Keratinocyte (primary cell): ENCODE measurements at regions not wholly inside any gene's neighbourhood (a gene's known extent, or its start where the extent isn't known, plus 50 kb on each side); places are given as distances from the start of the nearest gene placed in this dataset.
"Not testable (repeated sequence)": the region's sequence is repeated elsewhere in the genome, so short reads cannot be mapped to it uniquely, and the experiment has no call there.

ENCODE experiments used
- DNase-seq: peaks from one replicate; pipeline ENCODE4 v3.0.0-alpha.2; 2011; ENCODE audit warnings: low read depth, missing footprints, low spot score
- FAIRE-seq: peaks from 2 replicates; lab custom pipeline; 2011; peaks lifted over from hg19 to GRCh38; lab: Jason Lieb, UNC
- H2AFZ ChIP-seq: 2 replicates; pipeline ENCODE4 v1.6.0; 2012; ENCODE audit warnings: low read length, control low read depth, inconsistent platforms; ENCODE audit not compliant: control insufficient read depth
- H3K27ac ChIP-seq: 2 replicates; pipeline ENCODE4 v1.5.1; 2011; ENCODE audit warnings: low read length; ENCODE audit not compliant: control insufficient read depth, insufficient read depth
- H3K27me3 ChIP-seq: 3 replicates; pipeline ENCODE4 v1.6.0; 2011; ENCODE audit warnings: low read length; ENCODE audit not compliant: control insufficient read depth, insufficient read depth; ENCODE audit errors: extremely low read depth
- H3K36me3 ChIP-seq, 2 experiments: 2 replicates in 1 of 2; 3 replicates in 1 of 2; pipeline ENCODE4 v1.5.1; 2011; ENCODE audit warnings: low read length in 2 of 2, mild to moderate bottlenecking in 1 of 2; ENCODE audit not compliant: control insufficient read depth in 2 of 2, insufficient read depth in 2 of 2; ENCODE audit errors: extremely low read depth in 1 of 2
- H3K4me1 ChIP-seq: 3 replicates; pipeline ENCODE4 v1.5.1; 2011; ENCODE audit warnings: low read length; ENCODE audit not compliant: control insufficient read depth, insufficient read depth; ENCODE audit errors: extremely low read depth
- H3K4me2 ChIP-seq: 3 replicates; pipeline ENCODE4 v1.6.0; 2011; ENCODE audit warnings: low read depth, low read length; ENCODE audit not compliant: control insufficient read depth, insufficient read depth; ENCODE audit errors: extremely low read depth
- H3K4me3 ChIP-seq, 3 experiments: fragments of 200-600 bp in 1 of 3; sonication (generic) in 1 of 3; 2 replicates in 2 of 3; 3 replicates in 1 of 3; pipeline ENCODE4 v1.5.1; 2011 to 2016; ENCODE audit warnings: low read length in 3 of 3, mild to moderate bottlenecking in 3 of 3, control low read depth in 2 of 3, inconsistent platforms in 1 of 3, low read depth in 1 of 3, mixed read lengths in 1 of 3, mixed run types in 1 of 3, moderate library complexity in 1 of 3; ENCODE audit not compliant: control insufficient read depth in 2 of 3, insufficient read depth in 2 of 3; ENCODE audit errors: extremely low read depth in 1 of 3
- H3K79me2 ChIP-seq: 2 replicates; pipeline ENCODE4 v1.6.0; 2012; ENCODE audit warnings: low read length; ENCODE audit not compliant: control insufficient read depth, insufficient read depth
- H3K9ac ChIP-seq: 3 replicates; pipeline ENCODE4 v1.6.0; 2011; ENCODE audit warnings: low read length; ENCODE audit not compliant: control insufficient read depth, insufficient read depth; ENCODE audit errors: extremely low read depth
- H3K9me1 ChIP-seq: 3 replicates; pipeline ENCODE4 v1.6.0; 2011; ENCODE audit warnings: low read length; ENCODE audit not compliant: control insufficient read depth, insufficient read depth; ENCODE audit errors: extremely low read depth
- H3K9me3 ChIP-seq: 2 replicates; pipeline ENCODE4 v1.5.1; 2012; ENCODE audit warnings: low read depth, low read length; ENCODE audit not compliant: control insufficient read depth
- H4K20me1 ChIP-seq: 3 replicates; pipeline ENCODE4 v1.6.0; 2011; ENCODE audit warnings: low read length; ENCODE audit not compliant: control insufficient read depth, insufficient read depth; ENCODE audit errors: extremely low read depth
- EZH2 ChIP-seq: IDR thresholded peaks from one replicate; pipeline ENCODE4 v1.6.1; 2012; ENCODE audit warnings: inconsistent platforms, mild to moderate bottlenecking, low read length, moderate library complexity
- dilution Hi-C: fragments of 300-500 bp; cut with MboI; formaldehyde crosslinking; loops from one replicate; pipeline ENCODE4 v1.7.0; 2020; ENCODE audit warnings: low sequenced_read_pairs; ENCODE audit not compliant: extremely low pct_ligation_motif_present
- TF ChIP-seq, protein P1 (sequence below), 3 experiments: IDR thresholded peaks in 1 of 3; conservative IDR thresholded peaks in 1 of 3; optimal IDR thresholded peaks in 1 of 3; 2 replicates in 2 of 3; 3 replicates in 1 of 3; pipeline versions ENCODE3 to v1.5.1; 2011; ENCODE audit warnings: low read length in 3 of 3, mild to moderate bottlenecking in 3 of 3, moderate library complexity in 2 of 3, control low read depth in 1 of 3, inconsistent platforms in 1 of 3; ENCODE audit not compliant: insufficient read depth in 2 of 3; ENCODE audit errors: extremely low read depth in 1 of 3

DNA sequence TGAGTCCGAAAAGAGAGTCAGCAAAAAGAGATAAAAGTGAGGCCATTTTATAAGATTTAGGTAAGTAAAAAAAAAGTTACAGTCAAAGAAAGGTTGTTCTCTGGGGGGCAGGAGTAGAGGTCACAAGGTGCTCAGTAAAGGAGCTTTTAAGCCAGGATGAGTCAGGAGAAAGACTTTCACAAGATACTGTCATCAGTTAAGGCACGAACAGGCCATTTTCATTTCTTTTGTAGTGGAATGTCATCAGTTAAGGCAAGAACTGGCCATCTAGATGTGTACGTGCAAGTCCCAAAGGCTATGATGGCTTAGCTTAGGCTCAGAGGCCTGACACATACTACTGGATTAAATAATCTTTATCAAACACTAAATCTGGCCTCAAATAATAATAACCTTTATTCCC lies 1207.3 kb upstream of the FAM98A start:
- H3K9me3 ChIP-seq = no peaks in the 10 kb centered on the region
- dilution Hi-C loops = no loop called here
- no peaks in the 10 kb centered on the region for H3K9me1 ChIP-seq
- peaks cover 8% of the 10 kb centered on the region for H3K4me1 ChIP-seq
- peak overlapping the region; percentile 49 for H3K4me2 ChIP-seq
- FAIRE-seq (no peak), DNase-seq (no peak)
- TF ChIP-seq, protein P1, sequence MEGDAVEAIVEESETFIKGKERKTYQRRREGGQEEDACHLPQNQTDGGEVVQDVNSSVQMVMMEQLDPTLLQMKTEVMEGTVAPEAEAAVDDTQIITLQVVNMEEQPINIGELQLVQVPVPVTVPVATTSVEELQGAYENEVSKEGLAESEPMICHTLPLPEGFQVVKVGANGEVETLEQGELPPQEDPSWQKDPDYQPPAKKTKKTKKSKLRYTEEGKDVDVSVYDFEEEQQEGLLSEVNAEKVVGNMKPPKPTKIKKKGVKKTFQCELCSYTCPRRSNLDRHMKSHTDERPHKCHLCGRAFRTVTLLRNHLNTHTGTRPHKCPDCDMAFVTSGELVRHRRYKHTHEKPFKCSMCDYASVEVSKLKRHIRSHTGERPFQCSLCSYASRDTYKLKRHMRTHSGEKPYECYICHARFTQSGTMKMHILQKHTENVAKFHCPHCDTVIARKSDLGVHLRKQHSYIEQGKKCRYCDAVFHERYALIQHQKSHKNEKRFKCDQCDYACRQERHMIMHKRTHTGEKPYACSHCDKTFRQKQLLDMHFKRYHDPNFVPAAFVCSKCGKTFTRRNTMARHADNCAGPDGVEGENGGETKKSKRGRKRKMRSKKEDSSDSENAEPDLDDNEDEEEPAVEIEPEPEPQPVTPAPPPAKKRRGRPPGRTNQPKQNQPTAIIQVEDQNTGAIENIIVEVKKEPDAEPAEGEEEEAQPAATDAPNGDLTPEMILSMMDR (optimal IDR thresholded peaks at IDR 0.05 in 1 of 3, IDR thresholded peaks at IDR 0.05 in 1 of 3, conservative IDR thresholded peaks at IDR 0.05 in 1 of 3; ENCODE audit: extremely low read depth in 1 of 3, insufficient read depth in 2 of 3, low read length in 3 of 3) = no peak
- TF ChIP-seq EZH2 = no peak
- no peaks in the 10 kb centered on the region for H4K20me1 ChIP-seq
- H2AFZ ChIP-seq = peak overlapping the region; percentile 65
- H3K79me2 ChIP-seq = no peaks in the 10 kb centered on the region
- H3K9ac ChIP-seq = no peak overlapping the region
- no peaks in the 10 kb centered on the region for H3K27me3 ChIP-seq
- H3K36me3 ChIP-seq = no peaks in the 10 kb centered on the region
- peak overlapping the region; percentile 33 for H3K27ac ChIP-seq
- H3K4me3 ChIP-seq = no peak overlapping the region

DNA sequence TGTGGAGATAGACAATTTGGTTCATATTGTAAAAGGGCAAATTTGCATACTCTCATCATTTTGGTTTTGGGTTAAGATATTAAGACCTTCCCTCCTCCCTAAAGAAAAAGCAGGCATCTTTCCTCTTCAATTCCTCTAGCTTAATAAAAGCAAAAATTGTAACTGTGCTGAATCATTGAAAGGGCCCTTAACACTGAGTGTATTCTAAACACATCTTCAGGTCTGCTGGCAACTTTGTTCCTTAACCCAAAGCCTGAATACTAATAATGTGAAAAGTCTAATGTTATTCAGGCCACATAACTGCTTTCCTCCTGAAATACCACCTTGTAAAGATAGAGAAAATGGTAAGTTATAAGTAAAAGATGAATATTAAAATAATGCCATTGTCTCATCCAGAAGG lies 1200.5 kb upstream of the FAM98A start:
- dilution Hi-C loops = no loop called here
- Histone ChIP-seq H3K79me2 (no peaks in the 10 kb centered on the region), H3K9me1 (no peaks in the 10 kb centered on the region), H3K27ac (no peak overlapping the region), H3K4me2 (no peak overlapping the region), H3K36me3 (no peaks in the 10 kb centered on the region), H3K9ac (no peak overlapping the region), H3K9me3 (no peaks in the 10 kb centered on the region), H3K27me3 (no peaks in the 10 kb centered on the region), H3K4me1 (no peaks in the 10 kb centered on the region), H2AFZ (no peak overlapping the region), H4K20me1 (no peaks in the 10 kb centered on the region), H3K4me3 (no peak overlapping the region)
- TF ChIP-seq, protein P1 (optimal IDR thresholded peaks at IDR 0.05 in 1 of 3, IDR thresholded peaks at IDR 0.05 in 1 of 3, conservative IDR thresholded peaks at IDR 0.05 in 1 of 3; ENCODE audit: extremely low read depth in 1 of 3, insufficient read depth in 2 of 3, low read length in 3 of 3) = no peak
- no peak for TF ChIP-seq EZH2
- no peak for FAIRE-seq
- no peak for DNase-seq

DNA sequence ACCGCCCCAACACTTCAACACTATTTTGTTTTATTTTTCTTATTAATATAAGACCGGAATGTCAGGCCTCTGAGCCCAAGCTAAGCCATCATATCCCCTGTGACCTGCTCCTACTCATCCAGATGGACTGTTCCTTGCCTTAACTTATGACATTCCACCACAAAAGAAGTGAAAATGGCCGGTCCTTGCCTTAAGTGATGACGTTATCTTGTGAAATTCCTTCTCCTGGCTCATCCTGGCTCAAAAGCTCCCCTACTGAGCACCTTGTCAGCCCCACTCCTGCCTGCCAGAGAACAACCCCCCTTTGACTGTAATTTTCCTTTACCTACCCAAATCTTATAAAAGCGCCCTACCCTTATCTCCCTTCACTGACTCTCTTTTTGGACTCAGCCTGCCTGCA lies 1196.5 kb upstream of the FAM98A start:
- H3K79me2 ChIP-seq, H3K4me3 ChIP-seq, H3K9me1 ChIP-seq, dilution Hi-C loops, H3K4me2 ChIP-seq, H3K27ac ChIP-seq, H2AFZ ChIP-seq, H3K9me3 ChIP-seq, FAIRE-seq, H3K4me1 ChIP-seq, H4K20me1 ChIP-seq, H3K9ac ChIP-seq, H3K27me3 ChIP-seq, DNase-seq, H3K36me3 ChIP-seq: not testable (repeated sequence)
